Left ventricle myocardium superior (tissue), 1 donor: ENCODE measurements at regions not wholly inside any gene's neighbourhood (a gene's known extent, or its start where the extent isn't known, plus 50 kb on each side); places are given as distances from the start of the nearest gene placed in this dataset.
A peak's percentile ranks its signal among the peaks of the same experiment; 100 is the strongest.

Experiments
- ATAC-seq: fragments of 200-7000 bp; cut with Tn5 transposase; one replicate; pipeline ENCODE4 v1.9.1; 2020; ENCODE audit warnings: mild to moderate bottlenecking, moderate library complexity
- DNase-seq: peaks from one replicate; pipeline ENCODE4 v3.0.0-alpha.2; 2020
- intact Hi-C: fragments of 100-400 bp; cut with micrococcal nuclease; formaldehyde crosslinking; loops from one replicate; pipeline ENCODE4 v1.11.0; 2022
- donor health status: DM: no; HTN: yes; CAD: no; lungs with severe emphysema.

DNA sequence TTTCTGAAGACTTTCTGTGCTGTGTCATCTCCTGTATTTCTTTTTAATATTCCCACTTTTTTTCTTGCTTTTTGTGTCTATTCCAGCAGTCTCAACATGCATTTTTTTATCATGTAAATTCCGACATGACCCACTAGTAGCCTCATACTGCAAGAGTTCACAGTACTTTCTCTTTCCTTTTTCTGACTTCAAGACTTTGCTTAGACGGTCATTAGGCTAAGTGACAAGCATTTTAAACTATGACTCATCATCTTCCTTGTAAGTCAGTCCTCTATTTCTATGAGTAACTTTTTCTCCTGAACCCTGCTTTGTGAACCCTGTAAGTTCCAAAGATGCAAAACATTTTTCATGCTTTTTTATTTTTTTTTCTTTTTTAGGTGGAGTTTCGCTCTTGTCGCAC is 381.2 kb downstream of the TXNL1 start:
- DNase-seq, result no peak
- intact Hi-C loops, result no loop called here
- ATAC-seq, result peak; percentile 24

DNA sequence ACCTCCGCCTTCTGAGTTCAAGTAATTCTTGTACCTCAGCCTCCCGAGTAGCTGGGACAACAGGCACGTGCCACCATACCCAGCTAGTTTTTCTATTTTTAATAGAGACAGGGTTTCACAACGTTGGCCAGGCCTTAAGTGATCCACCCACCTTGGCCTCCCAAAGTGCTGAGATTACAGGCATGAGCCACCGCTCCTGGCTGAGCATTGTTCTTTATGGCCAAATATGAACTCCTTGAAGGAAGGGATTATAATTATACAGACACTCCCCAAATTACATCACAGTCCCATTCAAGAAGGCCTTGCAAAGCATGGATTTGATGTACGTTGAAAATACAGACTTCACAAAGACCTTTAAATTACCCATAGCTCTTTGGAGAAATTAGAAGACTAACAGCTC is 381.7 kb downstream of the TXNL1 start:
- DNase-seq, result no peak
- ATAC-seq, result no peak
- intact Hi-C loops, result no loop called here

DNA sequence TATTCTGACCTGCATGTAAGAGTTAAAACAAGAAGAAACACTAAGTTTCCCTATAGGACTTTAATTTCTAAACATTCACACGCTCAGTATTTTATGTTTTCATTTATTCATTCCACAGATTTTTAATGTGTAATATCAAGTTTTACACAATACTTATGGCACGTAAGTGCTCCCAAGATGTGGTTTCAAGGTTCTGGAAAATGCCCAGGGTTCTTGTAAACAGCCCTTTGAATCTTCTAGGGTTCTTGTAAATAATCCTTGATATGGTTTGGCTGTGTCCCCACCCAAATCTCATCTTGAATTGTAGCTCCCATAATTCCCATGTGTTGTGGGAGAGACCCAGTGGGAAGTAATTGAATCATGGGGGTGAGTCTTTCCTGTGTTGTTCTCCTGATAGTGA is 383.0 kb downstream of the TXNL1 start:
- intact Hi-C loops, result no loop called here
- DNase-seq (no peak), ATAC-seq (no peak)

DNA sequence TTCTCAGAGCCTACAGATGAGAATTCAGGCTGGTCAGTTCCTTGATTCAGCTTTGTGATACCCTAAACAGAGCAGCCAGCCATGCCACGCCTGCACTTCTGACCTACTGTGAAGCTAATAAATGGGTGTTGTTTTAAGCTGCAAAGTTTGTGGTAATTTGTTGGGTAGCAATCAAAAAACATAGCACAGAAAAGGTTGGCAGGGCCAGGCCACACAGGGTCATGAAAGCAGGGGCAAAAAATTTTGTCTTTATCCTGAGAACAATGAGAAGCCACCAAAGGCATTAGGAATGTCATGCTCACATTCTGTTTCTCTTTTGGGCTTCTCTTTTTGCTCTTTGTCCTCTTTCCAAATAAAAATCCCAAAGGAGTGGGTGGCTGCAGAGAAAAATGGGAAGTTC is 385.9 kb downstream of the TXNL1 start:
- DNase-seq (no peak), ATAC-seq (no peak)
- intact Hi-C loops, result no loop called here

DNA sequence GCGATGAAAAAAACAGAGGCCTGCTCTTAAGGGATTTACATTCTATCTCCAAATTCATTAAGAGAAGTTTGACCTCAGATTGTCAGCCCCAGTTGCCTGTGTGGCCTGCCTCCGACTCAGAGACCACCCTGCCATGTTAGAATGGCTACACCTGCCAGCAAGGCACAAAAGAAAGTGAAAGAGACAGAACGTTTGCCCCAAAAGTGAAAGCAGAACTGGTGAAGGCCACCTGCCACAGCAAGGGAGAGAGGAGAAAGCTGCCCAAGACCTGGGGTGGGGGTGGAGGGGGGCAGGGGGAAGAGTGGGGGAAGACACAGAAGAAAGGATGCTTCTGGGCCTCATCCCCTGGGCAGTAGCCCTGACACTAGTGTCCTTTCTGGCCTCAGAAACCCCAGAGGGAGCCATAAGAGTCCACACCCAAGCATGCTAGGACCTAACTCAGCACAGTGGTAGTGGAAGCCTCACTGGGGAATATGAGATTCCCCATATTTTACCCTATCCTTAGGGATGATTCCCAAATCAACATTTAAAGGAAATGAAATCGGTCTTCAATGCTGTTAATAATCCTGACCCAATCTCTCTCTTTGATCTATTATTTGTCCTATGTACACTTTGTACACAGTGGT is 389.7 kb downstream of the TXNL1 start:
- no peak for DNase-seq
- ATAC-seq, result no peak
- intact Hi-C loops, result no loop called here

DNA sequence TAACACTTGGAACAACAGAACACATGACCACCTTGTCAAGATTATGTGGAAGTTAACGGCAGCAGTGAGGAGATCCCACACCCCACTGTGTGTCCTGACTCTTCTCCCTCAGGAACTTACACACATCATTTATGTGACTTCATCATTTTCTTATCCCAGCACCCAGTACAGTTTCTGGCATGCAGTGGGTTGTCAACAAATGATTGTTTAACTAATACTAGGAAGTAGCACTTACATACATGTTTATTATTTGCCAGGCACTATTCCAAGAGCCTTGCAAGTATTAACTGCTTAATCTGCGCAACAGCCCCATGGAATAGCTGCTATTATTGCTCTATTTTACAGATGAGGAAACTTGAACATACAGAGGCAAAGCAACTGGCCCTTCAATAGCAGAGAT is 391.5 kb downstream of the TXNL1 start:
- no peak for ATAC-seq
- DNase-seq, result no peak
- intact Hi-C loops, result no loop called here

DNA sequence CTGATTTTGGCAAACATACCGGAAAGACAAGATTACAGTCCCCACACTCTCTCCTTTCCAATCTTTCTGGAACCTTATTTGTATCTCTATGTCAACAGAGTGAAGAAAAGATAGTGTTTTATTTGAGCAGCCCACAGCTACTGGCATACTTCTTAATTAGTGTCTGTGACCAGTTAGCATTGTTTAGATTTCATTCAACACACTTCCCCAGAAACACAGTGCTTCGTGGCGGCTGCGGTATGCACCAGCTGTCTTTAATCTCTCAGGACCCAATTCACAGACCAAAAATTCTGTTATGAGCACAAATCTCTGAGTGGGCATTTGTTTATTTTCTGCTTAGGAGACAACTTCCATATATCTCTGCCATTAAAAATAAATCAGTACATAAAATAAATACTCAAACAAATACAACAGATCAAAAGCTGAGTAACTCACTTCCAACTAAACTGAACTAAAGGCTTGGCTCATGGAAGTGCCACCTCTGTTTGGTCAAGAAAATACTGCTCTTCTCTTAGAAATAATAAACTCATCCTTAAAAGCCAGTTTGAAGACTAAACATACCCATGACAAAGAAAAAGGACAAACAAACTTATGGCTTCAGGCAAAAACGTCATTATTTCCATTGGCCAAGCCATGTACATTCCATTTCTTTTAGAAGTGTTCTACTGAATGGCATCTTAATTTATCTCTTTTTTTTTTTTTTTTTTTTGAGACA is 392.4 kb downstream of the TXNL1 start:
- no peak for ATAC-seq
- intact Hi-C loops, result no loop called here
- no peak for DNase-seq

DNA sequence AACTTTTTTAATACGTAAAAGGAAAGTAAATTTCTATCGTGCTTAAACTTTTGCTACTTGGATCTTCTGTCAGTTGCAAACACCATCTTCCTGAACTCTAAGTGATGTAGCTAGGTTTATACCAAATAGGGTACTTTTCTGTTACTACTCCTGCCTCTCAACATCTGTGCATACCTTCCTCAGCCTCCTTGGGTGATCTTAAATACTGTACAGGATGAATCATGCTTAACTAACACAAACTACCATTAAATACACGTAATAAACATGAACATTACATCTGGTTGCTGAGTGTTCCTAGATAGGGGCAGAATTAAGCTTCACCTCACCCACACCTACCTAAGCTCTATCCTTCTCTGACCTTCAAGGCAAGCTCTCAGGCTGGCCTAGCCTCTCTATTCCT is 398.0 kb downstream of the TXNL1 start:
- intact Hi-C loops, result no loop called here
- ATAC-seq (no peak), DNase-seq (no peak)

DNA sequence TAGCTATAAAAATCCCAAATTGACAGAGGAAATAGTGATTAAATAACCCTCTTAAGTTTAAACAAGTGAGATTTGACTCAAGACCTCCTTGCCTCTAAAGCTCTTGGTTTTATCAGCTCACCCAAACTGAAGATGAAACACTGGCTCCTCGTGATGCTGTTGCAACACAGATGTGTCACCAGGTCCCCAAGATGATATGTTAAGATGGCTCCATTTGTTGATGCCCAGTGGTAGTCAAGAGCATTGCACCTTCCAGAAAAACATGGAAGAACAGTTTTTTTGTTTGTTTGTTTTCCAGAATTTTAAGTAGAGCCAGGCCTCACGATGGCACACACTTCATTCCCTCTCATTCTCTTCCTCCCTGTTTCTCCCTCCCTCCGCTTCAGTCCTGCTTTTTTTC is 399.8 kb downstream of the TXNL1 start:
- intact Hi-C loops, result no loop called here
- DNase-seq, result no peak
- no peak for ATAC-seq

DNA sequence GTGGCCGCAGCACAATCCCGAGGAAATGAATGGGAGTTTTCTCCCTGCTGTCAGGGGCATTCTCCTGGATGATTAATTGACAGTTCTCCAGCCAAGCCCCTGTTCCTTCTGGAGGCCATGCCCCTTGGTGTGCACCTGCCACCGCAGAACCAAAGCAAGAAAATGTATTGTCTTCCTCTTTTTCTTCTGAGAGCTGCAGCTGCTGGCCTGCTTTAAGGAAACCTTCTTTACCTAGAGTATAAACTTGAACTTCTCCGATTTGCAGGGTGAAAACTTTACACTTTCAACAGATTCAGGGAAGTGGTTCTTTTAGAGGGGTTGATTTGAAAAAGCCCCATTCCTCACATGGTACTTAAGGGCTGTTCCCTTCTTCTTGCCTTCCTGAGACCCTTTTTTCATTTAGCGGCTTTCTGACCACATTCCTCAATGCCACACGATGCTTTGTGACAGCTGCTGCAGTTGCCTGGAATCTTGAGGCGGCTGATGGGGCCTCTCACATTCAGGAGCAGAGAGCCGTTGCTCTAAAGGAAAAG is 402.8 kb downstream of the TXNL1 start:
- DNase-seq, result no peak
- intact Hi-C loops, result no loop called here
- ATAC-seq, result no peak

DNA sequence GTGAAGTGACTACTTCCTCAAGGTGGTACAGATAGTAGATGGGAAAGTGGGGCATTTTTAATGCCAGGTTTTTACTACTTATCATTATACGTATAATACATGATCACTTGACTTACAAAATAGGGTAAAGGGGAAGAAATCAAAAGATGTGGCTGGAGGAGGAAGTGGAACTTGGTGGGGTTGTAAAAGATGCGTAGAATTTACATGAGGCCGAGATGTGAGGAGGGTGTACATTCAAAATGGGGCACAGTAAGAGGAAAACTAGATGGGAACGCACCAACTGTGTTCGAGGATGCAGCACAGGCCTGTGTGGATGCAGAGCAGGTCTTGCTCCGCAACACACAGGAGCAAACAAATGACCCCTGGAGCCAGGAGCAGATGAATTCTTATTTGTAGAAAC is 403.3 kb downstream of the TXNL1 start:
- DNase-seq (no peak), ATAC-seq (no peak)
- intact Hi-C loops, result no loop called here

DNA sequence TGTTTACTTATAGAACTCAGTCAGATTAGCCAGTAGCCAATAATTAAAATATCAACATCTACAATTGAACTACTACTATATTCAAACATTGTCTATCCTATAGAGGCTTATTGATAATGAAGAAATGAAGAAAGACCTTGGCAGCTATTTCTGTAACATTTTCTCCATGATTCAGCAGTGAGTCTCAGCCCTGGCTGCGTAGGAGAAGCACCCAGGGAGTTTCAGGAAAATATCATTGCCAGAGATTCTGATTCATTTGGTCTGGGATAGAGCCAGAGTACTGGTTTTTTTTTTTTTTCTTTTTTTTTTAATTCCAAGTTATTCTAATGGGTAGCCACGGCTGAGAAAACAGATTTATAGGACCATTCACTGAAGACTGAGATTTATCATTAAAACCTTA is 404.8 kb downstream of the TXNL1 start:
- DNase-seq (no peak), ATAC-seq (peak; percentile 81)
- intact Hi-C loops, result no loop called here

DNA sequence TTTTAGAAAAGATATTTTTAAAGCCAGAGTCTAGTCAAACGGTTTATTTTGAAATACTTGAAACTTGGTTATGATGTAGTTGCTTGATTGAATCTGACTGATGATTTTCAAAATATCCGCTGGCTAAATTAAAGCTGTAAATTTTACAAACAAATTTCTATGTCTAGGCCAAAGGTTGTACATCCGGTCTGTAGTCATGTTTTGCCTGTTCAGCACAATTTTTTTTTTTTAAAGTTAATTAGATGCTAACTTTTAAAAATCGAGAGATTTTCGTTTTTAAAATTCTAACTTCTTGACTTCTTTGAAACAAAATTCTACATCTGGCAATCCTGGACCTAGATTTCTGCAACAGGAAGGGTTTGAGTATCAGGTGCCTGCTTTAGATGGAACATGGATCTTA is 412.4 kb downstream of the TXNL1 start:
- DNase-seq (no peak), ATAC-seq (no peak)
- intact Hi-C loops, result no loop called here

DNA sequence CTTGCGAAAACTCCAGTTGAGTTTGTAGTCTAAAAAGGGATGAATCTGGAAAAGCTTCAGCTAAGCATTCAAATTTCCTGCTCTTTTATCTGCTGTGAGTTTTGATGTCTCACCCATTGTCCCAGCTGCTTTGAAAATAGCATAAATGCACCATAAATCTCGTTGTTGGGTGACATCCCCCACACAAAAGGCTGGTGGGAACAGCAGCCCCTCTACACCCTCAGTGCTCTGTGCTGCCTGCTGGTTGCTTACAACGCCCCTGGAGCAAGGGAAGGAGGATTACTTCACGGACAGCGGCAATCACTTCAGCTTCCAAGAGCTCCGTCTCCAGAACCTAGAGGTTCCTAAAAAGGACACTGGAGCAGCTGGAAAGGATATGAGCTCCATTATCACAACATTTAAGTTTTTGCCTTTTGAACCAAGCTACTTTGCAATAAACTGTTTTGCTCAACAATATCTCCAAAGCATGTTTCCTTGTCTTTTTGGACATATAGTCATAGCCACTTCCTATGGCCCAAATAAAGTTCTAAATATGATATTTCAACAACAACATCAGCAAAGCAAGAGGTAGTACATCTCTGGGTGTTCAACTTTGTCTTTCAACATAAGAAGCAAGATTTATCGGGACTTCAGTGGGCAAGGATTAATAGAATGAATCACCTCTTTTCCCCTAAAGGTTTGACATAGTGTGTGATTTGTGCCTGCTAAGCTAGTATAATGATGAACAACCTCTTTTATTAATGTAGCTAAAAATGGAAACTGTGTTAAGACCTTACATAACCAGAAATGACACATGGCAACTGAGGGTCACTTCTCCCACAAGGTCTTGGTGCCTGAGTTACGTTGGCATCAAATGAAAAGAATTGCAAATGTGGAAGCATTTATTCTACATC is 413.5 kb downstream of the TXNL1 start:
- DNase-seq, result no peak
- intact Hi-C loops, result no loop called here
- ATAC-seq, result peak; percentile 35

DNA sequence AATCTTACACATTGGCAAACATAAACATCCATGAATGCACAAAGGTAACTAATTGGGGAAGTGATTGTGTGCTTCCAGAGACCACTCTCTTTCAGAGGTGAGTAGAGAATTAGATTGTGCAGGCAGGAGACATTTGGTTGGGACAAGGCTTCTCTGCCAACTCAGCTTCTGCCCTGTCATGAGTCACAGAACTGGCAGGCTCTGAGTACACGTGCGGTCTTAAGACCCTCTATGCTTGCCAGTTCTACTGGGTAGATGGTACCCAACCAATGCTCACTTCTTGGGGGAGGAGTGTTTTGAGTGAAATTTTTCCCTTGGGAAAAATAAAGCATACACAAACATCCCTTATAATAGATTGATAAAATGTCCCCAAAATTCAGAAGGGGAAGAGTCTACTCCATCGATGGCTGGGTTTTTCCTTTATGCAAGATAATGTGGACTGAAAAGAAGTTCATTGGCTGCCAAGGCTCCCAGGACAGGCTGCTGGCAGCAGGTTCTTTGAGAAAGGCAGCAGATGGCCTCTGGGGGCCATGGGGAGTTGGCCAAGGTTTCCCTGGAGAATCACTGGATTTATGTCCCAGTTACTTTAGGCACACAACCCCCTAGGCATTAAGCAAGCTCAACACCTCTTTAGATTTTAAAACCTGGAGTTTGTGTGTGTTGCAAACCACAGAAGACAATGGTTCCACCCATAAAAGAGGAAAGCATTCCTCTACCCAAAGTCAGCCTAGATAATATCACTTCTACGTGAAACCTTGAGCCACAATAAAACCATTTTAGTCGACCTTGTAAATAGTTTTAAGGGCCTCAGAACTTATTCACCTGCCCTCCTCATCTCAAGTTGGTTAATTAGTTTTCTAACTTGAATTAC is 417.0 kb downstream of the TXNL1 start:
- intact Hi-C loops, result no loop called here
- DNase-seq (no peak), ATAC-seq (no peak)

DNA sequence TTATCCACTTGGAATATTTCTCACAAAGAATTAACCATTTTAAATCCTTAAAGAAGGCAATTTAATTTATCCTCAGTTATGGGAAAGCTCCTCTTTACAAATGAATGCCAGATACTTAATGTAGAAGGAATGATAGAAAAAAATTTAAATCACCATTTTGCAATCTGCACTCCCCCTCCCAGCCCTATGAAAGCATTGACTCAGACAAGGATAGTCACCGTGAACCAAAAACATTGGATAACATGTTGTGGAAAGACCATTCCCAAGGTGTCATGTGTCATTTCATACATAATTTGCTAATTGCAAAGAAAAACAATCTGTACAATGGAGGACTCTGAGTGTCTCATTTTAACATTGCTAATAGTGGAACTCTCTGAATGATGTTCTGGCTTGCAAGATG is 421.0 kb downstream of the TXNL1 start:
- intact Hi-C loops, result no loop called here

DNA sequence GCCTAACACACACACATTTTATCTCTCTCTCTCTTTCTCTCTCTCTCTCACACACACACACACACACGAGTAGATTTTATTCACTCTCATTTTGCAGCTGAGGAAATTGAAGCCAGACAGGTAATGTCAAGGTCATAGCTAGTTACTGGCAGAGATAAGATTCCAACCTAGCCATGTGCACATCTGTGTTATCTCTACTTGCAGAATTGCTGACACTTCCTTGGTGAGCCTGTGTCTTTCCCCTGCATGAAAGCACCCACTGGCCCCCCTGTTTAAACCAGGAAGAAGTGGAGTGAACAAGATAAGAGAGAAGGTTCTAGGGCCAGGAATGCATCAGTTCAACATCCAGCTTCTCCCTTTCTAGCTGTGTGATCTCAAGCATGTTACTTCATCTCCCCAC is 423.7 kb downstream of the TXNL1 start:
- no peak for DNase-seq

More for the DNA sequence above, 421.0 kb downstream of the TXNL1 start:
- DNase-seq (no peak), ATAC-seq (no peak)

DNA sequence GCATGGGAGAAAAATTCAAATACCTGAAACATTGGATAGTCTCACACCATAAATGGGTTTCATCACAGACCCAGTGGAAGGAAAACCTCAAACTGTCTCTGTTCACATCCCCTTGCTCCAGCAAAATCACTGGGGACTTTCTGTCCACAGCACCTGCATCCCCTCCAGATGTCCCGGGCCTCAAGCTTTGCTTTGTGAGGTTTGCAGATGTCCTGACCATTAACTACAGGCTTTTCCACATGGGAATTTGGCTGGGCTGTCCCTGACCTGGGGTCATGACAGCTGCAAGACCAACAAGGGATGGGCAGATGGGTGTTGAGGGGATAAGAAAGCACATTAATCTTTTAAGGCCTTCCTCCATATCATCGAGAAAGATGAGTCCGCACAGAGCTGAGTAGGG is 427.9 kb downstream of the TXNL1 start:
- DNase-seq, result no peak

More for the DNA sequence above, 423.7 kb downstream of the TXNL1 start:
- intact Hi-C loops, result no loop called here
- no peak for ATAC-seq

DNA sequence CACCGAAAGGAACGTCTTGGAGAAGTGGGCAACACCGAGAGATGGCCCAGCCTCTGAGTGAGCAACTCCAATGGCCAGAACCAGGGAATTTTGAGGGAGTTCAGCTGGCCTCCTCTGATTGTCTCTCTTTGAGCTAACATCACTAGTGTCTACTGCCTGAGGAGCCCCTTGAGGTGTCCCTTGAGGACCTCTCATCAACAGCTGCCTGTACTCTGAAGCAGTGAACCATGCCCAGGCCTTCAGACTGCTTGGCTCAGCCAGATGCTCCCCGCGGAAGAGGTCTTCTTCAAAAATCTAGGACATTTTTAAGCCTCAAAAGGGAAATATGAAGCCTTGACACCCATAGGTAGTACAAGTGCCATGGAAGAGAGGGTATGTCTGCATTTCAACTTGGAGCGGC is 430.4 kb downstream of the TXNL1 start:
- intact Hi-C loops, result no loop called here
- no peak for DNase-seq
- ATAC-seq, result no peak

More for the DNA sequence above, 427.9 kb downstream of the TXNL1 start:
- intact Hi-C loops, result no loop called here
- ATAC-seq, result no peak
